ENCODE measurements at regions not wholly inside any gene's neighbourhood (a gene's known extent, or its start where the extent isn't known, plus 50 kb on each side); places are given as distances from the start of the nearest gene placed in this dataset.
"Not testable (repeated sequence)": the region's sequence is repeated elsewhere in the genome, so short reads cannot be mapped to it uniquely, and the experiment has no call there.

- DNase-seq (ENCODE audit: low spot score): no peak
Measured at GRCh38 chr1:195915826-195916225, 692.4 kb downstream of the KCNT2 start.

- DNase-seq (ENCODE audit: low spot score): no peak
Measured at GRCh38 chr1:195909061-195909460, 699.2 kb downstream of the KCNT2 start.

GRCh38 chr1:195908121-195908520, 700.1 kb downstream of the KCNT2 start:
- DNase-seq (ENCODE audit: low spot score): no peak

GRCh38 chr1:195903203-195903602, 705.0 kb downstream of the KCNT2 start:
- no peak for DNase-seq (ENCODE audit: low spot score)

GRCh38 chr1:195902779-195903178, 705.5 kb downstream of the KCNT2 start:
- no peak for DNase-seq (ENCODE audit: low spot score)

GRCh38 chr1:195899762-195900352, 708.4 kb downstream of the KCNT2 start:
- no peak for DNase-seq (ENCODE audit: low spot score)

GRCh38 chr1:195898924-195899323, 709.3 kb downstream of the KCNT2 start:
- DNase-seq (ENCODE audit: low spot score): no peak

- no peak for DNase-seq (ENCODE audit: low spot score)
Measured at GRCh38 chr1:195898373-195898772, 709.9 kb downstream of the KCNT2 start.

- DNase-seq (ENCODE audit: low spot score): no peak
Measured at GRCh38 chr1:195897076-195897475, 711.2 kb downstream of the KCNT2 start.

- DNase-seq (ENCODE audit: low spot score): no peak
Measured at GRCh38 chr1:195894411-195894810, 713.8 kb downstream of the KCNT2 start.

- peak; percentile 15 for DNase-seq (ENCODE audit: low spot score)
Measured at GRCh38 chr1:195886000-195886399, 722.2 kb downstream of the KCNT2 start.

GRCh38 chr1:195878478-195878877, 729.8 kb downstream of the KCNT2 start:
- no peak for DNase-seq (ENCODE audit: low spot score)

GRCh38 chr1:195876792-195877191, 731.4 kb downstream of the KCNT2 start:
- DNase-seq (ENCODE audit: low spot score): no peak

- DNase-seq (ENCODE audit: low spot score): no peak
Measured at GRCh38 chr1:195872376-195872775, 735.9 kb downstream of the KCNT2 start.

- no peak for DNase-seq (ENCODE audit: low spot score)
Measured at GRCh38 chr1:195867638-195868037, 740.6 kb downstream of the KCNT2 start.

- no peak for DNase-seq (ENCODE audit: low spot score)
Measured at GRCh38 chr1:195866781-195867222, 741.4 kb downstream of the KCNT2 start.

- DNase-seq (ENCODE audit: low spot score): no peak
Measured at GRCh38 chr1:195866091-195866780, 742.0 kb downstream of the KCNT2 start.

- no peak for DNase-seq (ENCODE audit: low spot score)
Measured at GRCh38 chr1:195851804-195852203, 756.4 kb downstream of the KCNT2 start.

- DNase-seq (ENCODE audit: low spot score): no peak
Measured at GRCh38 chr1:195851016-195851601, 757.1 kb downstream of the KCNT2 start.

GRCh38 chr1:195849180-195849579, 759.1 kb downstream of the KCNT2 start:
- no peak for DNase-seq (ENCODE audit: low spot score)

- not testable (repeated sequence) for DNase-seq (ENCODE audit: low spot score)
Measured at GRCh38 chr1:195847957-195848875, 760.0 kb downstream of the KCNT2 start.

GRCh38 chr1:195831789-195832188, 776.5 kb downstream of the KCNT2 start:
- DNase-seq (ENCODE audit: low spot score): no peak

Measured in NAMALWA (cell line).